ENCODE measurements at regions not wholly inside any gene's neighbourhood (a gene's known extent, or its start where the extent isn't known, plus 50 kb on each side); places are given as distances from the start of the nearest gene placed in this dataset.

GRCh38 chr9:115360122-115360521 lies 242.2 kb upstream of the TNC start:
- TF ChIP-seq POLR2A (IDR thresholded peaks at IDR 0.05) (no peak), EP300 (IDR thresholded peaks at IDR 0.05) (no peak)
